Ishikawa (cell line): ENCODE measurements at regions not wholly inside any gene's neighbourhood (a gene's known extent, or its start where the extent isn't known, plus 50 kb on each side); places are given as distances from the start of the nearest gene placed in this dataset.

ENCODE experiments used
- CEBPB ChIP-seq: IDR thresholded peaks from 2 replicates; pipeline ENCODE4 v1.6.1; 2012
- EGR1 ChIP-seq: IDR thresholded peaks from 2 replicates; pipeline ENCODE4 v1.6.1; 2012
- EP300 ChIP-seq: IDR thresholded peaks from 2 replicates; pipeline ENCODE4 v1.6.1; 2012; ENCODE audit warnings: borderline replicate concordance
- FOXM1 ChIP-seq: IDR thresholded peaks from 2 replicates; pipeline ENCODE4 v1.6.1; 2012; ENCODE audit warnings: low read depth, borderline replicate concordance
- RAD21 ChIP-seq: IDR thresholded peaks from 2 replicates; pipeline ENCODE4 v1.6.1; 2012; ENCODE audit warnings: low read depth
- REST ChIP-seq: IDR thresholded peaks from 2 replicates; pipeline ENCODE4 v1.6.1; 2012; ENCODE audit warnings: low read depth, mild to moderate bottlenecking
- TAF1 ChIP-seq: IDR thresholded peaks from 2 replicates; pipeline ENCODE4 v1.6.1; 2012; ENCODE audit warnings: low read depth, mild to moderate bottlenecking
- YY1 ChIP-seq: IDR thresholded peaks from 2 replicates; pipeline ENCODE4 v1.6.1; 2012; ENCODE audit warnings: low read depth
- ZBTB7A ChIP-seq: IDR thresholded peaks from 2 replicates; pipeline ENCODE4 v1.6.1; 2012; ENCODE audit warnings: low read depth
- TF ChIP-seq, protein P1 (sequence below): IDR thresholded peaks from 2 replicates; pipeline ENCODE4 v1.6.1; 2012

- TF ChIP-seq ZBTB7A: no peak
- TF ChIP-seq YY1: no peak
- TF ChIP-seq REST: no peak
- TF ChIP-seq FOXM1: no peak
- no peak for TF ChIP-seq RAD21
- TF ChIP-seq CEBPB: no peak
- TF ChIP-seq TAF1: no peak
- no peak for TF ChIP-seq EP300
- TF ChIP-seq, protein P1, sequence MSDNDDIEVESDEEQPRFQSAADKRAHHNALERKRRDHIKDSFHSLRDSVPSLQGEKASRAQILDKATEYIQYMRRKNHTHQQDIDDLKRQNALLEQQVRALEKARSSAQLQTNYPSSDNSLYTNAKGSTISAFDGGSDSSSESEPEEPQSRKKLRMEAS: no peak
- no peak for TF ChIP-seq EGR1
These were observed 115.3 kb upstream of the PLXNC1 start for GRCh38 chr12:94033101-94033500.
